ENCODE measurements at regions not wholly inside any gene's neighbourhood (a gene's known extent, or its start where the extent isn't known, plus 50 kb on each side); places are given as distances from the start of the nearest gene placed in this dataset.
"Not testable (repeated sequence)": the region's sequence is repeated elsewhere in the genome, so short reads cannot be mapped to it uniquely, and the experiment has no call there.

- Histone ChIP-seq H3K9me3 (ENCODE audit: insufficient read depth, low read depth) (no peaks in the 10 kb centered on the region; the same call in 1 of the 2 replicates), H3K27ac (no peak overlapping the region), H3K4me2 (no peak overlapping the region), H3K4me3 (no peak overlapping the region), H3K4me1 (replicated peaks; ENCODE audit: insufficient read depth) (no peaks in the 10 kb centered on the region), H3K27me3 (ENCODE audit: insufficient read depth, low read depth) (no peaks in the 10 kb centered on the region), H3K9me2 (ENCODE audit: insufficient read depth) (no peaks in the 10 kb centered on the region), H3K36me3 (ENCODE audit: low read depth) (no peaks in the 10 kb centered on the region), H3F3A (ENCODE audit: insufficient read depth, low read depth) (no peaks in the 10 kb centered on the region), H4K20me1 (ENCODE audit: insufficient read depth) (no peaks in the 10 kb centered on the region), H3K79me2 (ENCODE audit: low read depth) (no peaks in the 10 kb centered on the region), H2AFZ (no peak overlapping the region)
- no TSS peak for BruUV-seq (replicated peaks)
- no peak for TF ChIP-seq EZH2 (IDR thresholded peaks at IDR 0.05; ENCODE audit: low read depth)
- CTCF ChIA-PET: no interaction called here
- POLR2A ChIA-PET (ENCODE audit: unreplicated experiment): no interaction called here
- no peak for DNase-seq
- intact Hi-C loops (cut with micrococcal nuclease; ENCODE audit: unreplicated experiment): no loop called here
These were observed 235.3 kb upstream of the ZFP64 start for GRCh38 chr20:52426856-52427255.

DNA sequence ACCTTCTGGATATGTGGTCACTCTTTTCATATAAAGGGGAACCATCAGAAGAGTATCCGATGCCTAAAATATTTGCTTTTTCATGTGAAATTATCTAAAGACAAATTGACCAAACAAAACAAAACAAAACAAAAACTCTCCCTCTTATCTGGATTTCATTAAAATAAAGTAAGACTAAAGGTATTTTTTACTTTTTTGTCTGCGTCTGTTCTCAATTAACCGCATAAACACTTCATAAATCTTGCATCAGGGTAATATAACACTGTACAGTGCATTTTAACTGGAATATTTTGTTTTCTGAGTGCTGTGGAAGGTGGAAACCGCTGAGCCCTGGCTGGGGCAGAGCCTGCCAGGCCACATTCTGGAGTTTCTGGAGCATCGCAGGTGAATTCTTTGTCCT is 234.1 kb upstream of the ZFP64 start:
- ChIA-PET CTCF (no interaction called here), POLR2A (ENCODE audit: unreplicated experiment) (no interaction called here)
- no peak overlapping the region for H3K27ac ChIP-seq
- no peak overlapping the region for H3K4me2 ChIP-seq
- no peak overlapping the region for H3K4me3 ChIP-seq
- DNase-seq: no peak
- no peaks in the 10 kb centered on the region for H4K20me1 ChIP-seq (ENCODE audit: insufficient read depth)
- no TSS peak for BruUV-seq (replicated peaks)
- no peaks in the 10 kb centered on the region for H3K79me2 ChIP-seq (ENCODE audit: low read depth)
- intact Hi-C loops (cut with micrococcal nuclease; ENCODE audit: unreplicated experiment): no loop called here
- no peak for TF ChIP-seq EZH2 (IDR thresholded peaks at IDR 0.05; ENCODE audit: low read depth)
- TF ChIP-seq, protein P1, sequence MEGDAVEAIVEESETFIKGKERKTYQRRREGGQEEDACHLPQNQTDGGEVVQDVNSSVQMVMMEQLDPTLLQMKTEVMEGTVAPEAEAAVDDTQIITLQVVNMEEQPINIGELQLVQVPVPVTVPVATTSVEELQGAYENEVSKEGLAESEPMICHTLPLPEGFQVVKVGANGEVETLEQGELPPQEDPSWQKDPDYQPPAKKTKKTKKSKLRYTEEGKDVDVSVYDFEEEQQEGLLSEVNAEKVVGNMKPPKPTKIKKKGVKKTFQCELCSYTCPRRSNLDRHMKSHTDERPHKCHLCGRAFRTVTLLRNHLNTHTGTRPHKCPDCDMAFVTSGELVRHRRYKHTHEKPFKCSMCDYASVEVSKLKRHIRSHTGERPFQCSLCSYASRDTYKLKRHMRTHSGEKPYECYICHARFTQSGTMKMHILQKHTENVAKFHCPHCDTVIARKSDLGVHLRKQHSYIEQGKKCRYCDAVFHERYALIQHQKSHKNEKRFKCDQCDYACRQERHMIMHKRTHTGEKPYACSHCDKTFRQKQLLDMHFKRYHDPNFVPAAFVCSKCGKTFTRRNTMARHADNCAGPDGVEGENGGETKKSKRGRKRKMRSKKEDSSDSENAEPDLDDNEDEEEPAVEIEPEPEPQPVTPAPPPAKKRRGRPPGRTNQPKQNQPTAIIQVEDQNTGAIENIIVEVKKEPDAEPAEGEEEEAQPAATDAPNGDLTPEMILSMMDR (conservative IDR thresholded peaks at IDR 0.05): no peak
- no peak overlapping the region for H2AFZ ChIP-seq
- H3K9me3 ChIP-seq (ENCODE audit: insufficient read depth, low read depth): no peaks in the 10 kb centered on the region; the same call in 1 of the 2 replicates
- H3F3A ChIP-seq (ENCODE audit: insufficient read depth, low read depth): no peaks in the 10 kb centered on the region
- H3K4me1 ChIP-seq (replicated peaks; ENCODE audit: insufficient read depth): no peaks in the 10 kb centered on the region
- H3K36me3 ChIP-seq (ENCODE audit: low read depth): no peaks in the 10 kb centered on the region
- no peaks in the 10 kb centered on the region for H3K9me2 ChIP-seq (ENCODE audit: insufficient read depth)
- no peaks in the 10 kb centered on the region for H3K27me3 ChIP-seq (ENCODE audit: insufficient read depth, low read depth)

- H3F3A ChIP-seq (ENCODE audit: insufficient read depth, low read depth): no peaks in the 10 kb centered on the region
- intact Hi-C loops (cut with micrococcal nuclease; ENCODE audit: unreplicated experiment): no loop called here
- POLR2A ChIA-PET (ENCODE audit: unreplicated experiment): no interaction called here
- no peak for DNase-seq
- H3K4me1 ChIP-seq (replicated peaks; ENCODE audit: insufficient read depth): no peaks in the 10 kb centered on the region
- H2AFZ ChIP-seq: no peak overlapping the region
- TF ChIP-seq, protein P1 (conservative IDR thresholded peaks at IDR 0.05): no peak
- TF ChIP-seq EZH2 (IDR thresholded peaks at IDR 0.05; ENCODE audit: low read depth): no peak
- BruUV-seq (replicated peaks): no TSS peak
- no peaks in the 10 kb centered on the region for H3K79me2 ChIP-seq (ENCODE audit: low read depth)
- no peaks in the 10 kb centered on the region for H3K9me2 ChIP-seq (ENCODE audit: insufficient read depth)
- no peak overlapping the region for H3K4me3 ChIP-seq
- H3K36me3 ChIP-seq (ENCODE audit: low read depth): no peaks in the 10 kb centered on the region
- no peak overlapping the region for H3K27ac ChIP-seq
- no peak overlapping the region for H3K4me2 ChIP-seq
- no peaks in the 10 kb centered on the region; the same call in 1 of the 2 replicates for H3K9me3 ChIP-seq (ENCODE audit: insufficient read depth, low read depth)
- H4K20me1 ChIP-seq (ENCODE audit: insufficient read depth): no peaks in the 10 kb centered on the region
- no peaks in the 10 kb centered on the region for H3K27me3 ChIP-seq (ENCODE audit: insufficient read depth, low read depth)
- CTCF ChIA-PET: no interaction called here
These were observed 233.7 kb upstream of the ZFP64 start for GRCh38 chr20:52425253-52425652.

DNA sequence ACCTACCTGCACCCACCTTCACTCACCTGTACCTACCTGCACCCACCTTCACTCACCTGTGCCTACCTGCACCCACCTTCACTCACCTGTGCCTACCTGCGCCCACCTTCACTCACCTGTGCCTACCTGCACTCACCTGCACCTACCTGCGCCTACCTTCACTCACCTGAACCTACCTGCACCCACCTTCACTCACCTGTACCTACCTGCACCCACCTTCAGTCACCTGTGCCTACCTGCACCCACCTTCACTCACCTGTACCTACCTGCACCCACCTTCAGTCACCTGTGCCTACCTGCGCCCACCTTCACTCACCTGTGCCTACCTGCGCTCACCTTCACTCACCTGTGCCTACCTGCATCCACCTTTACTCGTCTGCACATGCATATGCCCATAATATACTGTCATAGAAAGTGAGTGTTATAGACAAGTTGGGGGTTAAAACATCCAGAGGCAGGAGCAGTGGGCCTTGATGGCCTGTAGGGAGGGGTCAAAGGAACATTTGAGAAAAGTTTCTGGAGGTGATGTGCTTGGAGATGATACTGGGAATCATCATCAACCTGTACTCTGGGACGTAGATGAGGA is 232.9 kb upstream of the ZFP64 start:
- H3K9me3 ChIP-seq (ENCODE audit: insufficient read depth, low read depth); POLR2A ChIA-PET (ENCODE audit: unreplicated experiment); H3K79me2 ChIP-seq (ENCODE audit: low read depth); H3K27me3 ChIP-seq (ENCODE audit: insufficient read depth, low read depth); H3K4me1 ChIP-seq (replicated peaks; ENCODE audit: insufficient read depth); BruUV-seq (replicated peaks); CTCF ChIA-PET; H4K20me1 ChIP-seq (ENCODE audit: insufficient read depth); H3K4me2 ChIP-seq; H3K4me3 ChIP-seq; H3F3A ChIP-seq (ENCODE audit: insufficient read depth, low read depth); DNase-seq; H3K27ac ChIP-seq; H2AFZ ChIP-seq; H3K9me2 ChIP-seq (ENCODE audit: insufficient read depth); H3K36me3 ChIP-seq (ENCODE audit: low read depth); intact Hi-C loops (cut with micrococcal nuclease; ENCODE audit: unreplicated experiment): not testable (repeated sequence)

- H3F3A ChIP-seq (ENCODE audit: insufficient read depth, low read depth); H3K4me2 ChIP-seq; H3K4me1 ChIP-seq (replicated peaks; ENCODE audit: insufficient read depth); DNase-seq; H3K27me3 ChIP-seq (ENCODE audit: insufficient read depth, low read depth); intact Hi-C loops (cut with micrococcal nuclease; ENCODE audit: unreplicated experiment); CTCF ChIA-PET; H3K79me2 ChIP-seq (ENCODE audit: low read depth); H4K20me1 ChIP-seq (ENCODE audit: insufficient read depth); H3K27ac ChIP-seq; POLR2A ChIA-PET (ENCODE audit: unreplicated experiment); H3K9me3 ChIP-seq (ENCODE audit: insufficient read depth, low read depth); H3K9me2 ChIP-seq (ENCODE audit: insufficient read depth); H3K4me3 ChIP-seq; H2AFZ ChIP-seq; BruUV-seq (replicated peaks); H3K36me3 ChIP-seq (ENCODE audit: low read depth): not testable (repeated sequence)
These were observed 232.1 kb upstream of the ZFP64 start for GRCh38 chr20:52423536-52424140.

Measured in PC-9 (cell line).